GM19351 (cell line): ENCODE measurements at regions not wholly inside any gene's neighbourhood (a gene's known extent, or its start where the extent isn't known, plus 50 kb on each side); places are given as distances from the start of the nearest gene placed in this dataset.

ENCODE experiments used
- ATAC-seq: cut with Tn5 transposase; IDR thresholded peaks from one replicate; pipeline ENCODE4 v1.9.1; 2021; ENCODE audit warnings: mild to moderate bottlenecking, moderate library complexity; ENCODE audit not compliant: unreplicated experiment

DNA sequence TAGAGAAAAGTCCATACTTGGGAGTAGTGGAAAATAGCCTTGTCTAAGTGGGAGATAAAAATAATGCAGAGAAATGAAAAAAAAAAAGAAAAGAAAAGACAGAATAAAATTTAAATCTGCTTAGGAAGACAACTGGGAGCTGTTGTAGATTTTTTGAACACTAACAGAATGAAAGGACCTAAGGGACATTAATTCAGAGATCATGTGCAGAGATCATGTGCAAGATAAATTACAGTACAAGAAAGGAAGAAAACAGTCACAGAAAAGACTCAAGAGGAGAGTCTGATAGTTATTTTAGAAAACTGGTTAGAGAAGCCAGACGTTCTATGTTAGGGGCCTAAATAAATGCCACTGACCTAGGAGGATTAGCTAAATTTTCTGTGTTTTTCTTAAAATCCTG, 1226.8 kb upstream of the NUDT12 start:
- ATAC-seq: no peak

DNA sequence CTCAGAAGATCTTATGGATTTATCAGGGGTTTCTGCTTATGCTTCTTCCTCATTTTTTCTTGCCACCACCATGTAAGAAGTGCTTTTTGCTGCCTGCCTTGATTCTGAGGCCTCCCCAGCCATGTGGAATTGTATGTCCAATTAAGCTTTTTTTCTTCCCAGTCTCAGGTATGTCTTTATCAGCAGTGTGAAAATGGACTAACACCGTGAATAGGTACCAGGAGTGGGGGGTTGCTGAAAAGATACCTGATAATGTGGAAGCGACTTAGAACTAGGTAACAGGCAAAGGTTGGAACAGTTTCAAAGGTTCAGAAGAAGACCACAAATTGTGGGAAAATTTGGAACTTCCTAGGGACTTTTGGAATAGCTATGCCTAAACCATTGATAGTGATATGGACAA, 1222.5 kb upstream of the NUDT12 start:
- no peak for ATAC-seq

DNA sequence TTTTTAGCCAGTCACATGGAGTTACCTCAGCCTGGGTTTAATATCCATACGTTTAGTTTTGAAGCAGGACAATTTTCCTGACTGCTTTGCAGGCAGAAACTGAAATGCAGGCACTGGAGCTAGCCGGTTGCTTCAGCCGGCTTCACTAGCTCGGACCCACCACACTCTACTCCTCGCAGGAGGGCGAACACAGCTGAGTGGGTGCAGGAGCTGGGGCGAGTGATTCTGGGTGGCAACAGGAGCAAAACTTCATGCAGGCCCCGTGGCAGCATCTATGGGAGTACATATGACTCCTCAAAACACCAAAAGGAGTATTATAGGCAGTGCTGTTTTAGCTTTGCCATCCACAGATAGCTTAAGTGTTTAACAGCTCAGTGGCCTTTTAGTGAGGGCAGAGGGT, 1211.8 kb upstream of the NUDT12 start:
- ATAC-seq: no peak

DNA sequence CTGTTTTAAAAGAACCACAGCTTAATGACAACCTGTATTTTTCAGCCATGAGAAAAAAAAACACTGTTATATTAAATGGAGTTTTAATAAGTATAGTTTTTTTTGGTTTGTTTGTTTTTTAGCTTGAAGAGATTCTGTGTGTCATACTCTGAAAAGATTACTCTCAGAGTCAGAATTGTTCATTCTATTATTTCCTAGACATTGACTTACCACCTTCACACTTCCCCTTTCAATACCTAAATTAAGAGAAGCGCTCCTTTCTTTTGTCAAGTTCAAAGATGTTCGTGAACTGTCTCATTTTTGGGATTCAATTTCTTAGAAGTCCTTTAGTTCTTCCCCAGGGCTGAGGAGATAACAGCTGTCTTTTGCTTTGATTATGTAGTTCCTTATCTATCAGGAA, 1201.6 kb upstream of the NUDT12 start:
- no peak for ATAC-seq

DNA sequence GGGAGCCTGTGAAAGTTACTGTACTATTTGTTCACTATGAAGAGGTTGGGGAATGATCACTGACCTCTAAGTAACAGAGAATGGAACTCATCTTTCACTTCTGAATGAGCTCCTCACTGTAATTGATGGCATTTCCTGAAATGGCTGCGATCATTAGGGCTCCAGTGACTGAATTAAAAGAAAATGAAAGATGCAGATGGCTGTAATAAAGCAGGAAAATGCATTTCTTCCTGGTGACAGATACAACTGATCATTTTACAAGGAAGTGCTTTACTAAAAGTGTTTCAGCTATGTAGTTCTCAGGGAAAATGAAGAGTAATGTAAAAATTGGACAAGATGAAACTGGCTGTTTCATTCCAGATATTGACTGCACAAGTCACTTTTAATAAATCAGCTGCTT, 1200.6 kb upstream of the NUDT12 start:
- ATAC-seq: no peak

DNA sequence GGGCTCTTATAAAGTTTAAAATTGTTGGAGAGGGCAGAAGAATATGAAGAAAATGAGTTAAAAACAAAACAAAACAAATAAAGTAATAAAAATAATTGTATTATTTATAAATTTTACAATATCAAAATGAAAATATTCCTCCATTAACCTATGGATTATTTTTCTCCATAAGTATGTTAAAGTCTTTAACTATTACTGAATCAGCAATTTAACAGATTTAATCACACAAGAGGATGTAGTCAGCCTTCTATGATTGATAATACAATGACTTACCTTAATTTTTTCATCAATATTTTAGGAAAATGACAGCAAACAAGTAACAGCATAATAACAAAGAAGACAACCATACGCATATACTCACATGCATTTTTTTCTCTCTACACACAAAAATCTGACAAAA, 1195.3 kb upstream of the NUDT12 start:
- ATAC-seq: no peak

DNA sequence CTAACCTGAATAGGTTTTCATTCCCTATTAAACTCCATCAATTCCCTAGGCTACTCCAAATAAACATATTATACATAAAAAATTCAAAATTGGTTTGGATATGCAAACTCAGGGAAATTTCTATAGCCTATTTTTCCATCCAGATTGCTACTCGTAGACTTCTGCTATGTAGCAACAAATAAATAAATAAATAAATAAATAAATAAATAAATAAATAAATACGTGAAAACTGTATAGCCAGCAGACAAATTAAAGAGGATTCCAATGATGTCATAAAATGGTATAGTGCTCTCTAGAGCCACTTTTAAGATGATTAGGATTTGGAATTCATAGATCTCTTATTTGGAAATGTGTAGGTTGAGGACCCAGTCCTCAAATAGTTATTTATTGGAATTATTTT, 1193.2 kb upstream of the NUDT12 start:
- no peak for ATAC-seq

DNA sequence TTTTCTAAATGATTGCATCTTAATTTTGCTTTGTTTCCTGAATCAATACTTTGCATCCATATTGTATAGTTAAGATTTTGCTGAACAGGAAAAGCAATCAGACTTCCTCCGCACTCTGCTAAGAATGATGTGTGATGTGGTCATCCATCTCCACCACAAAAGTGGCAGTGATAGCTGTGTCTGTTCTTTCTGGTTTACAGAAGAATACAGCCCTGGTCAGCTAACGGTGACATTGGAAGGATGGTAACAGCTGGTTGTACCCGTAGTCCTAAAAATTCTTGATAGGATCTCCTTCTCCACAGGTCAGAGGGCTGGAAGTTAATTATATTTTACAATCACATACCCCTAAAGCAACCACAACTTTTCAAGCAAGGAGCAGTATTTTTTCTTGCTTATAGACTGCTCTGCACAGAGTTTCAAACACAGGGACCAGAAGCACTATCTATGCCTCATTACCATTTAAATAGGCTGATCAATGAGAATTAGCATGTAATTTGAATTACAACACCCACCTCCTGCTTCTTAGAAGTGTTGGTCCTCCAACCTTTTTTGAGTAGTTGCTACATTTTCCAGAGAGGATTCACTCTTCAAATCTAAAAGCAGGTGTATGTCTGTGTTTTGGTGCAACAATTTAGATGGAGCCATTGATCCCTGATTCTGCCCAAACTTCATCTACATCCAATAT, 1191.9 kb upstream of the NUDT12 start:
- ATAC-seq: no peak

DNA sequence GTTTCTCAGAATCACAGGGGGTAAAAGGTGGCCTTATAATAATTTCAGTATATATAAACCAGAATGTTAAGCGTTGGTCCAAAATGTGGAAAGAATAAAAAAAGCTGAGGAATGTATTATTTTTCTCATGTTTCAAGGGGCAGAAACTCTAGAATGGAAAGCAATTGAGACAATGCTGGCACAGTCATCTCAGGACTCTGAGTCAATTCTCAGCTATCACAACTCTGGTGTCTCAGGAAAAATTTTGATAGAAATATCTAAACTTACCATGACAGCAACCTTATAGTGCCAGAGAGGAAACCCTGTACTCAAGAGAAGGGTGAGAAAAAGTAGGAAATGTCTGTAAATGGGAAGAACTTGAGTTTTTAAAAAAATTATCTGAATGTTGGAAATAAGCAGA, 1189.4 kb upstream of the NUDT12 start:
- ATAC-seq: no peak

DNA sequence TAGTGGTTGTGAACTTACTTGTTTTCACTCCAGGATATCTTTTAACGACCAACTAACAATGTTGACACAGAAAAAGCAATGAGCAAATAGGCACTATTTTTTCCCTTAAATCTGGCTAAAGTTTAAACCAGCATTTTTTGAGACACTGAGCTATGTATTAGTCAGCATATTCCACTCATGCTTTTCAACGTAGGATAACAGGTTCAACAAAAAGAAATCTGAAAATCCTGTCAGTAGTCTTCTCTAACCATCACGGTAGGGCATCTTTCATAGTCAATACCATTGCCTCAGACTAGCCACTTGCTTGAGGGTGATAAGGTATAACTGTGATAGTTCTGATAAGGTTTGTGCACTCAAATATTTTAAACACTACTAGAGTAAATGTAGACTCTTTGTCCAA, 1177.3 kb upstream of the NUDT12 start:
- ATAC-seq: no peak

DNA sequence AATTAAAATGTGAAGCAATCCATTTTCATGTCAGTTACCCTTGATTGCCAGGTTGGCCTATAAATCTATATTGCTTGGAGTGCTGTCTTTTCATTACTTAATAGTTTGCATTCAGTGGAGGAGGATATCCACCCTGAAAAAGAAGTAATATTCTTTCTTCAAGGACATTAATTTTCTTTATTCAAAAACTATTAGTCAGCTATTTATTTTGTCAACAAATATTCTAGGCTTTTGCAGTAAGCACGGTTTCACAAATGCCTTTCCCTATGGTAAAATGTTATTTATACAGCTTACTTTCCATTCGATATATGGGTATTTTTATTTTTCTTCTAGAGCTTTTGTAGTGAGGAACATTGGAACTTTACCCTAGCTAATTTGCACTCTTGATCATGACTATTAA, 1176.9 kb upstream of the NUDT12 start:
- ATAC-seq: no peak

DNA sequence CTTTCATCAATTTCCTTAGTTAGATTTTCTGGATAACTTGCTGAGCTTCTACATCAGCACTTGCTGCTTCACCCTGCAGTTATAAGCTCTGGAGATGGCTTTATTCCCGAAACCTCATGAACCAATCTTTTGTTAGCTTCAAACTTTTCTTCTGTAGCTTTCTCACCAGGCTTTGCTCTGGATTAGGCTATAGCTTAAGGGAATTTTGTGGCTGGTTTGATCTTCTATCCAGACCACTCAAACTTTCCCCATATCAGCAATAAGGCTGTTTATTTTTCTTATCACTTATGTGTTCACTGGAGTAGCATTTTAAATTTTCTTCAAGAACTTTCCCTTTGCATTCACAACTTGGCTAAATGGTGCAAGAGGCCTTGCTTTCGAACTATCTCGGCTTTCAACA, 1173.5 kb upstream of the NUDT12 start:
- ATAC-seq: no peak

DNA sequence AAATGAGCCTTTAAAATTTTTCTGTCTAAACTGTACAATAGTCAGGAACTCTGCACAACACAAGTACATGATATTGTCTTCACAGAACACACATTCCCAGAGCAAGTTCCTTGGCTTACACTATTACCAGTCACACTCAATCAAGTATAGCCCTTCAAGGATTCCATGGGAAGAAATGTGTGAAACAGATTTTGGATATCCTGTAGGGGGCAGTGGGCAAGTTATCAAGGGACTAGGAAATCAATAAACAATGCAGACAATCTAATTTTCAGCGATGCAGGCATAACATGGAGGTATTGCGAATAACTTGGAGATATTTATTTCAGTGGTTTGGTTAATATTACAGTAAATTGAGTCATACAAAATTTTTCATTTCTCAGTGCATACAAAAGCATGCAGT, 1171.5 kb upstream of the NUDT12 start:
- no peak for ATAC-seq

DNA sequence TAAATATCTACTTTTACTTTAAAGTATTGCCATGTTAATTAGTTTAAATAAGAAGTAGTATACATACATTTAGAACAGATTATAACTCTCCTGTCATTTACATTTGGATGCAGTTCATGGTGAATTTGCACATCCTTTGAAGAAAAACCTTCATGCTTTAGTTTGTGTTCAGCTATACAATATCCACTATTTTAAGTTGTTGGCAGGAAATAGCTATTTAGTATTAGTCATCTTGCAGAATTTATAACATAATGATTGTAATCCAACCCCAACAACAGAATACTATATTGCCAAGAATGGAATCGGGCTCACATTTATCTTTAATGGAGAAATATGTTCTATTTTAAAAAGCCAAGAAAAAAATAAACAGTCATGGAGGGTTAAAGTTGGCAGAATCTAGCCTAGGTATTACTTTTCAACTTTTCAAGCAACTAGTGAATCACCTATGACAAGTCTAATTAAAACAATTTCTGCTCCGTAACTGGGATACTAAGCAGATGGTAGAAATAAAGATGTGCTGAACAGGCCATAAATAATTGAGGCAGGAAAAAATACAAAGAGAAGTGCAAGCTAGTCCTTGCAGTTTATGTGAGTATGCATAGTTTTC, 1170.6 kb upstream of the NUDT12 start:
- no peak for ATAC-seq

DNA sequence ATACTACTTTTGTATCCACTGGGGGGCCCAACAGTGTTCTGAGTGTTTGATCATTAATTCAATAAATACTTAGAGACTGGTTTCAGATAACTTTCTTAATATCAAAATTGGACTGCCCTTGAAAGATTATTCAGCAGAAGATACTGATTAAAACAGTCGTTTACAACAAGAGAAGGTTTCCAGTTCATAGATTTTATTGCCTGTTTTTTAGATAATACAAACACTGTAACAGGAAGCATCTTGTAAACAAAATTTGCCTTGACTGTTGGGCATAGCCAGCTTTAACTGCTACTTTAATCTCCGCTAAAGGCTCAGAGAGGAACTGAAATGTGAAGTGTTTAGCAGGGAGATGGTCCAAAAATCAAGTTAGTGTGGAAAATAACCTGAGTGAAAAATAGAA, 1168.7 kb upstream of the NUDT12 start:
- no peak for ATAC-seq

DNA sequence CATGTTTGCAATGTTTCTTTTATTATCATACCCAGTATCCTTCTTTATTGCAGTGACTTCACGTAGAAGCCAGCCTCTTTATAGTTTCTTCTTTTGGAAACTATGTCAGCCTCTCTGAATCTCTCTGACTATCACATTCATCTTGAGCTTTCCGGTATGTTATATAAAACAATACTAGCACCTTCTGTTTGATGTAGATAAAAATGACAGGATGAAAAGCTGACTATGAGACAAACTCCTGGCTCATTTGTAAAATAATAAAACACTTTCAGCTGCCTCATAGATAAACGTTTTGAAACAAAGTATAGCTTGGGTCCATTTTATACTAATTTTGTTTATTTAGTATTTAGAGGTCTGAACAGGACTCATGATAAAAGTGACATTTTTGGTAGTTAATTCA, 1145.4 kb upstream of the NUDT12 start:
- no peak for ATAC-seq

DNA sequence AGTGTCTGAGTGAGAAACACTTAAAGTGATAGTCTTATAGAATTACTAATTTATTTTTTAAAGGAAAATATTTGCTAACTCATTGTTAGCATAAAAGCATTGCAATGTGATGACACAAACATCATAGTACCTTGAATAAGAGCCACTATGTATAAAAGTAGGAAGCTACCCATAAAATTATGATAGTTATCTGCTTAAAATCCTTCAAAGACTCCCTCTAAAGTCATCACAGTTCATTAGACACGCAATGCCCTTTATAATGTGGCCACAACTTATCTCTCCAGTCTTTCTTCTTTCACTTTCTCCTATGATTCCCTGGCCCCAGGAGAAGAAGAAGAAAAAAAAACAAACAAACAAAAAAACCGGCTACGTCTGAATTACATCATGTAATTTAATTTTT, 1144.0 kb upstream of the NUDT12 start:
- no peak for ATAC-seq

DNA sequence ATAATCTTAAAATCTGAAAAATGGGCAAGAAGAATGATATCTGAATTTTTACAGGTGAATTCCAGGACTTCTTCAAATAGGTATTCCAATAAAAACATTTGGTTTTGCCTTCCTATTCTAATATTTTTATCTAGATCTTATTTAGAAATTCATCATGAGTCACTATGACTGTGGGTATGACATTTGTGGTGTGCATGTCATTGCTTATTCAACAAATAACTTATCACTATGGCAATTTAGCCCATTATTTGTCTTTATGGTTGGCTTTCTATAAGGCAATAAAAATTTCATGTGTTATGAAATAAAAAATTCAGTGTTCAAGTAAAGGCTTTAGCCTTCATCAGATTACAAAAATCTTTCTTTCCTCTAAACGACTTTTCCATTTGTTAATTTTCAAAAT, 1139.6 kb upstream of the NUDT12 start:
- no peak for ATAC-seq

DNA sequence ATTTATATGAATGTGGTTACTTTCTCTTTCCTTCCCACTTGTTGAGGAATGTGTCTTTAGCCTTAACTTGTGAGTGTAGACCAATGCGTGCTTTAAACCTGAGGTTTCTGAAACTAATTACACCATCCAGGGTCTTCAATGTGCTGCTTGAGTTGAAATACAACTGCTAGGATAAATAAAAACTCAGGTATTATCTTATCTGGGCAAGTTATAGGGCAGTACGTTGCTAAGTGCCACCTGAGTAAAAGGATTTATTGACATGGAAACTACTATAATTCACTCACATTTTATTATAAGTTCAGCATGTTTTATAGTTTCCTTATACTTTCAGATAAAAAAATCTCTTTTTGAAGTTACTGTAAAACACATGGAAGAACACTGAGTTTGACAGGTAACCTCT, 1136.8 kb upstream of the NUDT12 start:
- ATAC-seq: no peak

DNA sequence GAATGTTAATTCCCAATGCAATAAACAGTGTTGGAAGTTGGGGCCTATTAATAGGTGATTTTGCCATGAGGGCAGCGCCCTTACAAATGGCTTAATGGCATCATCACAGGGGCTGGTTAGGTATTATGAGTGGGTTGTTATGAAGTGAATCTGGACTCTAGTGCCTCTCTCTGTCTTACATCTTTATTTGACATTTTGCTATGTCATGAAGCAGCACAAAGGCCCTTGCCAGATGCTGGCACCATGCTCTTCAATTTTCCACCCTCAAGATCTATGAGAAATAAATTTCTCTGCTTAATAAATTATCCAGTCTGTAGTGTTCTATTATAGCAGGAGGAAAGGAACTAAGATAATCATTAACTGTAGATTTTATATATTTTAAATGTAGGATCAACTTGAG, 1098.7 kb upstream of the NUDT12 start:
- no peak for ATAC-seq

DNA sequence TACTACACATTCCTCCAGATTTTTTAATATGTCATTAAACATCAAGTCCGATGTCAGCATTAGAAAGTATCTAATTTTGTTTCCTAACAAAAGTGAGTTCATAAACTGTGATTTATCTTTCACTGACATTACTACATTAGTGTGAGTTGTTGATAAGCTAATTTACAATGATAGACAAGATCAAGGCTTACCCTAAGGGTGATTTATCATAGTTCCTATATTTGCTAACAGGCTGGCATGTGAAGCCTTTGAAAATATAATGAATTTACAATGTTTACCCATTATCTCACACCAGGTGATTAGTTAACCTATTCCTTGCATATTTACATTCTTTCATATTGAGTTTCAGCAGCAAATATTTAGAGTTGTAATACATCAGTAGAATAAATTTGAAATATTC, 1096.9 kb upstream of the NUDT12 start:
- no peak for ATAC-seq

DNA sequence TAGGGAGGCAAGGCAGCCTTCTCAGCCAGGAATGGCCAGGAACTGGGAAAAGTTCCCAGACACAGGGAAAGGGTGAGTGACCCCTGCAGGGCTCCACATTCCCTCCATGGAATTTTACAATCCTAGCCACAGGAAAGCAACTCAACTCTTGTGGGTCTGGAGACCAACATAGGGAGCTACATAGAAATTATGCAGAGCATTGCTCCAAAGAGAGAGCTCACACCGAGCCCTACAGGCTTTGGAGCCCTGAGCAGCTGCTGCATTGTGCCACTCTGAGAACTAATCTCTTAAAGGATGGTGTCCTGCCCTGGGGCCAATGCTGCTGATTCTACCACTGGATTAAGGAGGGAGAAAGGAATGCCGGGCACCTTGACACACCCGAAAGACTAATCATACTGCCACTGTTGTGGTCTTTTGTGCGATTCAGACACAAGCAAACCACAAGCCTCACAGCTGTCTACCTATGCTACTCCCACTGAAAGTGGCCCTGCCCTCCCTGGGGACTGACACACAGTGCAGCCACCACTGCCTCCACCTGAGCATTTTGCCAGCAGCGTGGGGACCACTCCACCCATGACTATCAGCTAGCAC, 1089.8 kb upstream of the NUDT12 start:
- no peak for ATAC-seq
